ENCODE measurements at regions not wholly inside any gene's neighbourhood (a gene's known extent, or its start where the extent isn't known, plus 50 kb on each side); places are given as distances from the start of the nearest gene placed in this dataset.

DNA sequence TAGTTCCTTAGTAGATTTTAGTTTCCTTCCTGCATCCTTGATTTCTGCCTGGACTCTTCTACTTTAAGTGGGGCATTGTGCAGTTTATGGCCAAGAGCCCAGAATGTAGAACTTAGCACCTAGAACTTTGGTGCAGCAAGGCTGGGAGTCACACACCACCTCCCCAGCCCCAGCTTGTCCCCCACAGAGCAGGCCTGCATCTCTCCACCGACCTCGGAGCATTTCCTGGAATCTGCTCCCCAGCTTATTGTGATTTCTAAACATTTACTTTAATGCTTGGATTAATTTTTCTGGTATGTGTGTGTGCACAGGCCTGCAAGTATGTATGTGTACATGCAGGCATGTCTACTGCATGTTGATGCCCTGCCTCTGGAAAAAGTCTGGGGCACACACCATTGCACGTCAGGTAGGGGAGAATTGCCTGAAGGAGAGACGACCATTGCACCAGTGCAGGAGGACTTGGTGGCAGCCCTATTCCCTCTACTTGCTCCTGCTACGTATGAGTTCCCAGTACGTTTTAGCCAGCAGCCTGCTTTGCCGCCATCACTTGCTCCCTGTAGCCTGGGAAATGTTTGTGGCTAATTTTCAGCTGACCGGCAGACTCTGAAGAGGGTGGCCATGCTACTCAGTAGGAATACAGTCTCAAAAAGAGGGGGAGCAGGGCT, 419.9 kb upstream of the HS6ST1 start:
- TF ChIP-seq, protein P1, sequence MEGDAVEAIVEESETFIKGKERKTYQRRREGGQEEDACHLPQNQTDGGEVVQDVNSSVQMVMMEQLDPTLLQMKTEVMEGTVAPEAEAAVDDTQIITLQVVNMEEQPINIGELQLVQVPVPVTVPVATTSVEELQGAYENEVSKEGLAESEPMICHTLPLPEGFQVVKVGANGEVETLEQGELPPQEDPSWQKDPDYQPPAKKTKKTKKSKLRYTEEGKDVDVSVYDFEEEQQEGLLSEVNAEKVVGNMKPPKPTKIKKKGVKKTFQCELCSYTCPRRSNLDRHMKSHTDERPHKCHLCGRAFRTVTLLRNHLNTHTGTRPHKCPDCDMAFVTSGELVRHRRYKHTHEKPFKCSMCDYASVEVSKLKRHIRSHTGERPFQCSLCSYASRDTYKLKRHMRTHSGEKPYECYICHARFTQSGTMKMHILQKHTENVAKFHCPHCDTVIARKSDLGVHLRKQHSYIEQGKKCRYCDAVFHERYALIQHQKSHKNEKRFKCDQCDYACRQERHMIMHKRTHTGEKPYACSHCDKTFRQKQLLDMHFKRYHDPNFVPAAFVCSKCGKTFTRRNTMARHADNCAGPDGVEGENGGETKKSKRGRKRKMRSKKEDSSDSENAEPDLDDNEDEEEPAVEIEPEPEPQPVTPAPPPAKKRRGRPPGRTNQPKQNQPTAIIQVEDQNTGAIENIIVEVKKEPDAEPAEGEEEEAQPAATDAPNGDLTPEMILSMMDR (conservative IDR thresholded peaks at IDR 0.05; ENCODE audit: low read depth, low read length), result no peak
- H3K4me3 ChIP-seq (ENCODE audit: low read length), result no peak overlapping the region
- no peak for DNase-seq (ENCODE audit: low read depth)

DNA sequence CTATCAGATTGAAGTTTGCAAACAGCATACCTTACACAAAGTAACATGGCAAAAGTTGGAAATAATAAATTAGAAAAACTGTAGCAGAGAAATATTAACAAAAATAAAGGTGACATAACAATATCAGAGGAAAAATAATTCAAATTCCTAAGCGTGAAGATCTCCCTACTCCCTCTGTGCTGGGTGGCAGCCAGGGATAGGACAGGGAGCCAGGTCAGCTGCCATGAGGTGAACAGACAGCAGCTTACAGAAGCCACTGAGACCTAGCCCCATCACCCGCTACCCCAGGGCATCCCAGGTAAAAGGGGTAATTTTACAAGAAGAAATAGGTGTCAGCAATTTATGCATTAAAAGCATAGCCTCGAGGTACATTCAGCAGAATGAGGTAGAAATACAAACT, 423.8 kb upstream of the HS6ST1 start:
- H3K4me3 ChIP-seq (ENCODE audit: low read length), result no peak overlapping the region
- TF ChIP-seq, protein P1 (conservative IDR thresholded peaks at IDR 0.05; ENCODE audit: low read depth, low read length), result no peak
- no peak for DNase-seq (ENCODE audit: low read depth)

DNA sequence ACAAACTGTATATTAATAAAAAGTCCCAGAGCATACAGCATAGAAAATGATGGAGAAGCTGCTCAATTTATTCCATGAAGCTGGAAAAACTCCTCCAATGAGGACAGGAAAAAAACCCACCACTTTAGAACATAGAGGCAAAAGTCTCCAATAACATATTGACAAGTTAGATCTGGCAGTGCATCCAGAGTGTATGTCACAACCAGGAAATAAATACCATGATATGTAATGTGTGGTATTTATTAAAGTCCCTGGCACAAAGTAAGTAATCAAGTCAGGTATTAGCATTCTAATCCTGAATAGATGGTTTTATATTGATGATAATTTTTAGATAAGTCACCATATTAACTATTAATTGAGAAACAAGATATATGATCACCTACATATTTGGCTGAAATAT, 427.3 kb upstream of the HS6ST1 start:
- TF ChIP-seq, protein P1 (conservative IDR thresholded peaks at IDR 0.05; ENCODE audit: low read depth, low read length), result no peak
- no peak overlapping the region for H3K4me3 ChIP-seq (ENCODE audit: low read length)
- no peak for DNase-seq (ENCODE audit: low read depth)

DNA sequence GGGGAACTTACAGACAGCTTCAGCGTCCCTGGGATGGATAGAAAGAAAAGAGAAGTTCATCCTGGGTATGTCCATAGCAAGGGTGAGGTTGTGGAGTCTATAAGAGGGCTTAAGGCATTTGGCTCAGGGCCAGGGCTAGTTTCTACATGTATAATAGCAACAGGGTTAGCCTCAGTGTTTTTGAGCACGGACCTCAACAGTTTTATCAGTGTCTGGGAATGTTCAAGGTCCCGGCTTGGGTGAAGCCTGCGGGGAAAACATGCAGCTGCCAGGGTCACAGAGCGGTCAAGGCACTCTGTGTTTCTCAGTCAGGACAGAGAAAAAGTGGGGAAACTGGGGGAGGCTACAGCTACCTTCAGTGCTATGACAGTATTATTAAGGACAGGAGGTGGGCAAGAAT, 427.7 kb upstream of the HS6ST1 start:
- TF ChIP-seq, protein P1 (conservative IDR thresholded peaks at IDR 0.05; ENCODE audit: low read depth, low read length), result no peak
- no peak overlapping the region for H3K4me3 ChIP-seq (ENCODE audit: low read length)
- peak; percentile 71 for DNase-seq (ENCODE audit: low read depth)

DNA sequence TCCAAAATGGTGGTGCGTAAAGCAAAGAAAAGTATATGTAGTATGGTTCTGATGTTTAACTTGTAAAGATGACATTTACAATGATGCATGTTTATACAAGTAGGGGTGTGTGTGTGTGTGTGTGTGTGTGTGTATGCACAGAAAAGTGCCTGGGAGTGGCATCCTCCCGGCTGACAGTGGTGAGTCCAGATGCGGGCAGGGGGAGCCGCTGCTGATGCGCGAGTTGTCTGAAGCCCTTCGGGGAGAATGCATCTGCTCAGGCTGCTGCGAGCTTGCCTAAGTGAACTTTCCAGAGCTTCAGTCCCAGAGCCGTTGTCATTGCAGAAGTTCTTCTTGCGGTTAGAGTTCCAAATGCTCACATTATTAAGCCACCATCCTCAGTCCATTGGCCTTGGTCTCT, 429.7 kb upstream of the HS6ST1 start:
- no peak overlapping the region for H3K4me3 ChIP-seq (ENCODE audit: low read length)
- TF ChIP-seq, protein P1 (conservative IDR thresholded peaks at IDR 0.05; ENCODE audit: low read depth, low read length), result no peak
- DNase-seq (ENCODE audit: low read depth), result no peak

DNA sequence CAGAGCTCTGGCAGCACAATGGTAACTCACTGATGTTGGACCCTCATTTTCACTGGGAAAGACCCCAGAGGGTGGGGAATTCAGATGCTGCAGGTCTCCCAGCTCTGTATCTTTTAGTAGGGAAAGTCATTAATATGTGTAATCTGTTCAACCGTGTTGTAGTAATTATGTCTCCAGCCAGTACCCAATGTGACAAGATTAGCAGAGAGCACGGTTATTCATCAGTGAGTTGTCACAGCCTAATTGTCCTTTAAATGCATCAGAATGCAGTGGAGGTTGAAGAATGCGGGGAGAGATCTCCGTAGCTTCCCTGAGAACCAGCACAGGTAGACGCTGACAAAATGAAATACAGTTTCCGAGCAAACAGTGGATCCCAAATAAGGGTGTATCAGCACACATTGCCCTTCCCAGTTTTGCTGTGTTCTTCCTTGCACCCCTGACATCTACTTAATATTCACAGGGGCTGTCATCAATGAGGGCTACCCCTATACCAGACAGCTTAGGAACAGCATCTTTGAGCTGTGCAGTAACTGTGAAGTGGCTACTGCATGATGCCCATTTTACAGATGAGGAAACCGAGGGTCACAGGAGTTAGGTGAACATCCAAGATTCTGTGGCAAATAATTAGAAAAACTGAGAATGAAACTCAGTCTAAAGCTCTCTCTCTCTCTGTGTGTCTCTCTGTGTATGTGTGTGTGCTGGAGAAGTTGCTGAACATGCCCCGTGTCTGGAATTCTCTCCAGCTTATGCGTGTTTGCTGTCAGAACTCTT, 430.4 kb upstream of the HS6ST1 start:
- DNase-seq (ENCODE audit: low read depth), result no peak
- H3K4me3 ChIP-seq (ENCODE audit: low read length), result no peak overlapping the region
- TF ChIP-seq, protein P1 (conservative IDR thresholded peaks at IDR 0.05; ENCODE audit: low read depth, low read length), result no peak

Measured in retinal pigment epithelial cell (primary cell).